HAP-1 (cell line): ENCODE measurements at regions not wholly inside any gene's neighbourhood (a gene's known extent, or its start where the extent isn't known, plus 50 kb on each side); places are given as distances from the start of the nearest gene placed in this dataset.

Experiments
- DNase-seq, 2 experiments: peaks; one replicate each; pipeline ENCODE4 v3.0.0-alpha.2; 2016 to 2020; ENCODE audit warnings: low spot score in 2 of 2
- H3K27me3 ChIP-seq: fragments of 250-450 bp; sonication (Bioruptor Pico); 2 replicates; pipeline ENCODE4 v1.5.1; 2020; ENCODE audit warnings: low read depth, mild to moderate bottlenecking, moderate library complexity
- H3K36me3 ChIP-seq: fragments of 250-450 bp; sonication (Bioruptor Pico); replicated peaks from 2 replicates; pipeline ENCODE4 v1.5.1; 2020; ENCODE audit warnings: mild to moderate bottlenecking
- H3K4me1 ChIP-seq: fragments of 250-450 bp; sonication (Bioruptor Pico); 2 replicates; pipeline ENCODE4 v1.5.1; 2020; ENCODE audit warnings: mild to moderate bottlenecking
- H3K4me3 ChIP-seq: fragments of 250-450 bp; sonication (Bioruptor Pico); 2 replicates; pipeline ENCODE4 v1.5.1; 2020; ENCODE audit warnings: mild to moderate bottlenecking, moderate library complexity
- H3K9me3 ChIP-seq: fragments of 250-450 bp; sonication (Bioruptor Pico); 2 replicates; pipeline ENCODE4 v1.5.1; 2020; ENCODE audit warnings: mild to moderate bottlenecking, moderate library complexity
- in situ Hi-C: fragments of 300-500 bp; cut with MboI; formaldehyde crosslinking; loops from 3 replicates; pipeline ENCODE4 v1.14.3; 2020; ENCODE audit warnings: low sequenced_read_pairs, inconsistent platforms, mixed read lengths

DNA sequence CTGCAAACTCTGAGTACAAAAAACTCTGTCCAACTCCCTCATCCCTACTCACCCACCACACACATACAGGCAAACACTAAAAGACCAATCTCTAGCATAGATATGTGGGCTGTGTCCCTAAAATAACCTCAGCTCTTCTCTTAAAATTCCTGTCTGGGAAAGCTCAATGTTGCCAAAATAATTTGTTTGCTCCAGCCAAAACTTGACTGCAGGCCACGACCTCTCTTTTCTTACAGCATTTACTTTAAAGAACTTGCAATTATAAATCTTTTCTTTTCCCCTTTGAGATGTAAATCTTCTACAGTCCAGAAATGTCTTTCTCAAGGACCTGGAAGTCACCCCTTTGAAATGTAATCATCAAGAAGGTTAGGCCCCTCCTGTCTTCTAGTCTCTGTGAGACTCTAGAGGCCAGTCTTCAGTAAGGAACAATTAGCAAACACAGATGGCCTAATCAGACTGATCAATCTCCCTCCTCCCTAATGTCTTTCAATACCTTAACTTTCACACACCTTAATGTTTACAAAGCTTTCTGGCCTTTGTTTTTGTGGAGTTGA, 483.6 kb upstream of the RGS18 start:
- H3K9me3 ChIP-seq, result no peaks in the 10 kb centered on the region
- peaks cover 8% of the 10 kb centered on the region for H3K4me1 ChIP-seq
- in situ Hi-C loops, result no loop called here
- DNase-seq, result peak in 1 of 2 experiments; percentile 48
- no peaks in the 10 kb centered on the region for H3K27me3 ChIP-seq
- H3K4me3 ChIP-seq, result no peak overlapping the region
- no peaks in the 10 kb centered on the region for H3K36me3 ChIP-seq

DNA sequence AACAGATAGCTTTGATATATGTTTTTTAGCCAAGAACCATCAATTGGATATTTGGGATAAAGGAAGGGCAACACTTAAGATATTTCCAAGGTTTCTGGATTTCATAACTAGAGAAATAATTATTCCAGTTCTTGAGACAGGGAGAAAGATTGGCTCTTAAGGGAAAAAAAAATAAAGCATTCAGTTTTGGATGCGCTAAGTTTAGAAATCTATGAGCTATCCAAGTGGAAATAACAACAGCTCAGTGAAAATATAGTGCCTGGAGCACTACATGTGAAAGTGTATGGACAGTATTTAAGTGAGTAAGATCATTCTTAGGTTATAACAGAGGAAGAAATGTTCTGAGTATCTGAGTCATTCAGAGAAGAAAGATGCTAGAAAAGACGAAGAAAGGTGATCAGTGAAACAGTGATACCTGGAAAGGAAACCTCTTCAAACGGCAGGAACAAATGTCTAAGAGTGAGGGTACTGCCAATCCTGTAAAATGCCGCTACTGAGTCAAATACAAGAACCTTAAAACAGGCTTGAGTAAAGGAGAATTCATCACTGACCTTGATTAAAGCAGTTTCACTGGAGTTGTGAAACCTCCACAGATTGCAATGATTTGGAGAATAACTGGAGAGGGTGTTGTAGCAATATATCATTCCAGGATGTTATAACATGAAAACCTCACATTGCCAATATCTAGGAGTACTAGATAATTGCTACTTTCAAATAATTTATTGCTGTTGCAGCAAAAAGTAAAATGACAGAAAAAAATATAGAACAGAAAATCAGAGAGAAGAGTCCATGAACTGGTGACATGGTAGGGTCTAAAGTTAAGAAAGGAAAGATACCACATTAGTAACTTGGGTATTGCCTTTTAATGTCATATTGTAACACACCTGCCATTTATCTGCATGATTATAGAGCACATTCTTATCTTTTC, 482.1 kb upstream of the RGS18 start:
- Histone ChIP-seq H3K27me3 (no peaks in the 10 kb centered on the region), H3K9me3 (no peaks in the 10 kb centered on the region), H3K4me1 (peaks cover 8% of the 10 kb centered on the region), H3K4me3 (no peak overlapping the region), H3K36me3 (no peaks in the 10 kb centered on the region)
- in situ Hi-C loops, result no loop called here
- DNase-seq, result no peak

DNA sequence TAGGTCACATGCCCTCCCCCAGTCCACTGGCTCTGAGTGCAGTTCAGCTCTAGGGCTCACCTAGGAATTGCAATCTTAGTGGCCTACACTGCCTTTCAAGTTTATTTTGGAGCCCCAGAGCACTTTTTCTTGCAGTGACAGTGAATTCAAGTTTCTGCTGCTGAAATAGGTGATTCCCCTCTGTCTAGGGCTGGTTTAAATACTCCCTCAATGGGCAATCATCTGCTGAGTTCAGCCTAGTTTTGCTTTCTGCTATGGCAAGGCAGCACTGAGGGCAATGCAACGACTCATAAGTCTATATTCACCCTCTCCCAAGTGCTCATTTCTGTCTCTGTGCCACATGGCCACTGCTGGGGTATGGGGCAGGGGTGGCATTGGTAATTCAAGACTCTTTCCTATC, 472.6 kb upstream of the RGS18 start:
- Histone ChIP-seq H3K36me3 (no peaks in the 10 kb centered on the region), H3K9me3 (no peaks in the 10 kb centered on the region), H3K4me1 (no peaks in the 10 kb centered on the region), H3K27me3 (no peaks in the 10 kb centered on the region), H3K4me3 (no peak overlapping the region)
- in situ Hi-C loops, result no loop called here
- no peak for DNase-seq

DNA sequence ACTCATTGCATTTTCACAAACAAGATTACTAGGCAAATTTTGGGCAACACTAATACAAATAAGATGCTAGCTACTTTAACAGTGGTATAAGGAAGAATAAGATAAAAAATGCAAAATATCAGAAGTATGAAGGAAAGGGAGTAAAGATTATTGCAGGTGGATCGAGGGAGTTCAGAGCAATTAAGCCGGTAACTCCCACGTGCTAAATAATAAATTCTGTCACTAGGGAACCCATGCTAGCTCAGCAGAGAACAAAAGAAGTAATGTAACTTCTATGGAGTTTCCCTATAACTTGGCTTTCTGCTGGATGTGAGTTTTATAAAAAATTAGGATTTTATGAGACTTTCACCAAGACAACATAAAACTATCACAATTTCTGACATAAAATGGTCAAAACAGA, 470.5 kb upstream of the RGS18 start:
- H3K9me3 ChIP-seq, result no peaks in the 10 kb centered on the region
- no peaks in the 10 kb centered on the region for H3K4me1 ChIP-seq
- no peak for DNase-seq
- H3K27me3 ChIP-seq, result no peaks in the 10 kb centered on the region
- in situ Hi-C loops, result no loop called here
- H3K4me3 ChIP-seq, result no peak overlapping the region
- H3K36me3 ChIP-seq, result no peaks in the 10 kb centered on the region

DNA sequence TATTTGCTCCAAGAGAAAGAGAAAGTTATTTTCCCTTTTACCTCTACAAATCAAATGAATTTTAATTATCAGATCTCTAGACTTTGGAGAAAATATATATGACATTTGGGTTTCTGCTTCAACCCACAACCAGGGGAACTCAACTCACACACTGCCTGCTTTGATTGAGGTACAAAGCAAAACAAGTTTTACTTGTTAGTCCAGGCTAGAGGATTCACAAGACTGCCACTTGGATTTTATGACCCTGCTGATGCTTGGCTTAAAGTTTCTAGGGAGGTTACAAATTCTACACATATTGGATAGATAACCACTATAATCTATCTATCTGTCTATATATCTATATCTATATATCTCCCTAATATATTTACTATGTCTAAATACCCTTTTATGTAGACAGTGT, 467.3 kb upstream of the RGS18 start:
- DNase-seq, result no peak
- Histone ChIP-seq H3K27me3 (no peaks in the 10 kb centered on the region), H3K4me1 (peaks cover 8% of the 10 kb centered on the region), H3K36me3 (no peaks in the 10 kb centered on the region), H3K4me3 (no peak overlapping the region), H3K9me3 (no peaks in the 10 kb centered on the region)
- in situ Hi-C loops, result no loop called here

DNA sequence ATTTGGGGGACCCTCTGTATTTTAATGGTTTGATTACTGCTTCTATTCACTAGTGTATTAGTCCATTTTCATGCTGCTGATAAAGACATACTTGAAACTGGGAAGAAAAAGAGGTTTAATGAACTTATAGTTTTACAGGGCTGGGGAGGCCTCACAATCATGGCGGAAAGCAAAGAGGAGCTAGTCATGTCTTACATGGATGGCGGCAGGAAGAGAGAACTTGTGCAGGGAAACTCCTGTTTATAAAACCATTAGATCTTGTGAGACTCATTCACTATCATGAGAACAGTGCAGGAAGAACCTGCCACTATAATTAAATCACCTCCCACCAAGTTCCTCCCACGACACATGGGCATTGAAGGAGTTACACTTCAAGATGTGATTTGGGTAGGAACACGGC, 464.5 kb upstream of the RGS18 start:
- Histone ChIP-seq H3K27me3 (no peaks in the 10 kb centered on the region), H3K4me3 (no peak overlapping the region), H3K4me1 (peaks cover 8% of the 10 kb centered on the region), H3K36me3 (no peaks in the 10 kb centered on the region), H3K9me3 (no peaks in the 10 kb centered on the region)
- in situ Hi-C loops, result no loop called here
- DNase-seq, result no peak

DNA sequence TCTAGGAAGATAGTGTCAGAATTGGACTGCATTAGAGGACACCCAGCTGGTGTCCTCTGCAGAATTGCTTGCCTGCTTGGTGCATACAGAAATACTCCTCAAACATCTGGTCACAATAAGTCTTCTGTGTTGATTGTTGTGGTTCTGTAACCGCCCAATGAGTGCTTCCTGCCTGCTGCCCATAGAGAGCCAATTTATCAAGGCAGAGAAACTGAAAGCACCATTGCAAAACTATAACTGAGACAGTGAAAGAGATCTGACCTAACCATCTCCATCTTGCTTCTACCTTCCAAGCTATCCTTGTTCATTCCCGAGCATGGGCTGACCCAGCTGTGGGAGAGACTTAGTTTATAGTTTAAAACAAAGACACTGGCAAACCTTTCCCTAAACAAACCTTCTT, 462.4 kb upstream of the RGS18 start:
- in situ Hi-C loops, result no loop called here
- DNase-seq, result no peak
- no peaks in the 10 kb centered on the region for H3K36me3 ChIP-seq

DNA sequence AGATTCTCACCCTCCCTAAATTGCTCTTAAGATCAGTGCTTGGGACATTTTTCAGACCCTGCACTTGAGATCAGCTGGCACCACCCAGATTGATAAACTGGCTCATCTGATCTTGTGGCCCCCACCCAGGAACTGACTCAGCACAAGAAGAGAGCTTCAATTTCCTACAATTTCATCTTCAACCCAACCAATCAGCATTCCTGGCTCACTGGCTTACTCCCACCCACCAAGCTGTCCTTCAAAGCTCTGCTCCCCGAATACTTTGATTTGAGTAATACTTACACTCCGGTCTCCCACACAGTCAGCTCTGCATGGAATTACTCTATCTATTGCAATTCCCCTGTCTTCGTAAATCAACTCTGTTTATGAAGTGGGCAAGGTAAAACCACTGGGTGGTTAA, 461.9 kb upstream of the RGS18 start:
- H3K27me3 ChIP-seq, result no peaks in the 10 kb centered on the region
- no peaks in the 10 kb centered on the region for H3K36me3 ChIP-seq
- no peak overlapping the region for H3K4me3 ChIP-seq
- in situ Hi-C loops, result no loop called here
- DNase-seq, result no peak
- no peaks in the 10 kb centered on the region for H3K9me3 ChIP-seq
- H3K4me1 ChIP-seq, result peaks cover 8% of the 10 kb centered on the region

More for the DNA sequence above, 462.4 kb upstream of the RGS18 start:
- Histone ChIP-seq H3K4me3 (no peak overlapping the region), H3K9me3 (no peaks in the 10 kb centered on the region), H3K4me1 (peaks cover 8% of the 10 kb centered on the region), H3K27me3 (no peaks in the 10 kb centered on the region)

DNA sequence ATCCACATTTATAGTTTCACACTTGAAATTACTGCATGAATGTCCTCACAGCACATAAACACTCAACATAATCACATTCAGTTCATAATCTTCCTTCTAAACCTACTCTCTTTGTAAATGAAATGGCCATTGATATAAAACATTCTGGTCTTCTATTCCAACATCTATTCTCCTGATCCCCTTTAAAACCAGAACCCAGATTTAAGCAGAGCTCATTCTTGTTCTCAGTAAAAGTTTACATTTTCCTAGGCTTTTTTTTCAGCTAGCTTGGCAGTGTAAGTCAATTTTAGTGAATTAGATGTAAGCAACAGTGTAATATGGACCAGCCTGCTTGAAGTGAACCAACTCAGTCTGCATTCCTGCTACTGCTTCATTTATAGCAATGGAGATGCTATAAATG, 460.7 kb upstream of the RGS18 start:
- no peaks in the 10 kb centered on the region for H3K36me3 ChIP-seq
- no peak overlapping the region for H3K4me3 ChIP-seq
- no peaks in the 10 kb centered on the region for H3K9me3 ChIP-seq
- DNase-seq, result no peak
- H3K27me3 ChIP-seq, result no peaks in the 10 kb centered on the region
- in situ Hi-C loops, result no loop called here
- H3K4me1 ChIP-seq, result peaks cover 8% of the 10 kb centered on the region

DNA sequence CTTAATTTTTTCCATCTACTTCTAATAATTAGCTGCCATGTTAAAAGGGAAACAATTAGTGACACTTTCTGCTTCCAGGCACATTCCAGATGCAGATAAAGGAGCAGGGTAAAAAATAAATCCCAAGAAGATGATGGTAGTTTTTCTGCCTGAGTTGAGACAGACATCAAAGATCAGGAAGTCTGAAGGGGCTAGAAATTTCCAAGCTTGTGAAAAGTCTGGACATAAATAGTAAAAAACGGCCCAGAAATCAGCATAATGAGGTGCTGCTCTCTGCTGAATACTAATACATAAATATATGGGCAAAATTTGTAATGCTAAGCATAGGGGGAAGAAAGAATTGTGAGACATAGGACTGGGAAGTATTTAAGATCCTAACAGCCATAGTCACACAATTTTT, 460.0 kb upstream of the RGS18 start:
- Histone ChIP-seq H3K27me3 (no peaks in the 10 kb centered on the region), H3K36me3 (no peaks in the 10 kb centered on the region), H3K4me3 (no peak overlapping the region), H3K9me3 (no peaks in the 10 kb centered on the region), H3K4me1 (peaks cover 8% of the 10 kb centered on the region)
- DNase-seq, result no peak
- in situ Hi-C loops, result no loop called here

DNA sequence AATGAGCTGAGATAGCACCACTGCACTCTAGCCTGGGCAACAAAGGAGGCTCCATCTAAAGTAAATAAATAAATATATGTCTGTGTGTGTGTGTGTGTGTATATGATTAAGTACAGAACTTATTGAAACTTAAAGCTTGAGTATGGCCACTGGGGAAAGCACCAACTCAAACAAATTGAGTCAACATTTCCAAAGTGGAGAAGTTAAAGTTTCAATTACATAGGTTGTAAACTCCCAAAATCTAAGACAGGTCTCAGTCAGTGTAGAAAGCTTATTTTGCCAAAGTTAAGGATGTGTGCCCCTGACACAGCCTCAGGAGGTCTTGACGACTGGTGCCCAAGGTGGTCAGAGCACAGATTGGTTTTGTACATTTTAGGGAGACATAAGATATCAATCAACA, 458.9 kb upstream of the RGS18 start:
- in situ Hi-C loops, result no loop called here
- DNase-seq, result no peak
- no peaks in the 10 kb centered on the region for H3K27me3 ChIP-seq
- H3K4me1 ChIP-seq, result peaks cover 8% of the 10 kb centered on the region
- H3K36me3 ChIP-seq, result no peaks in the 10 kb centered on the region
- no peak overlapping the region for H3K4me3 ChIP-seq
- no peaks in the 10 kb centered on the region for H3K9me3 ChIP-seq

DNA sequence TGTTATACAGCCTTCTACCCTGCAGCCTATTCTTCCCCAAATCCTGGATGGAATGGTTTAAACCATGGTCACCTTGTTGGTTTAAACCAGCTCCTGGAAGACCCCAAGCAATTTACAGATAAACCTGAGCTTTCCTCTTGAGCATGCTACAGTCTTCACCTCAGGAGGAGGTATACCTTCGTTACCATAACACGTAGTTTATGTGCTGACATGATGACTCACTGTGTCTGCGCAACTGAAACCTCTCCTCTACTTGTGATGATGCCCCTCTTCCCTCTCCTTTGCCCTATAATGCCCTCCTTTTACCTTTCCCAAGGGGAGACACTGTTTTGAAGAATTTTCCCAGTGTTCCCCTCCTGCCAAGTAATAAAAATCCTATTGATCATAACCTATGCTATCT, 457.3 kb upstream of the RGS18 start:
- in situ Hi-C loops, result no loop called here

DNA sequence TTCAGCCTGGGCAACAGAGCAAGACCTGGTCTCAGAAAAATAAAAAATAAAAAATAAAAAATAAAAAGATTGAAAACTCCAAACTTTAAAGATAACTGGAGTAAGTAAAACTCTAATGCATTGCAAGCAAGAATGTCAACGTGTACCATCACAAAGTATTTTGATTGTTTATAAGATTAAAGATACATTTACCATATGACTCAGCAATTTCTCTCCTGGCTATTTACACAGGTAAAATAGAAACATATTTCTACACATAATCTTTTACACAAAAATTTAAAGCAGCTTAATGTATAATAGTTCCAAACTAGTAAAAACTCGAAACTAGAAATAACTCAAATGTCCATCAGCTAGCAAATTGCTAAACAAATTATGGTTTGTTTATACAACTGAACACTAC, 456.1 kb upstream of the RGS18 start:
- no peak for DNase-seq
- in situ Hi-C loops, result no loop called here
- H3K36me3 ChIP-seq, result no peaks in the 10 kb centered on the region

More for the DNA sequence above, 457.3 kb upstream of the RGS18 start:
- Histone ChIP-seq H3K4me3 (no peak overlapping the region), H3K9me3 (no peaks in the 10 kb centered on the region), H3K36me3 (no peaks in the 10 kb centered on the region), H3K4me1 (no peaks in the 10 kb centered on the region), H3K27me3 (no peaks in the 10 kb centered on the region)
- no peak for DNase-seq

DNA sequence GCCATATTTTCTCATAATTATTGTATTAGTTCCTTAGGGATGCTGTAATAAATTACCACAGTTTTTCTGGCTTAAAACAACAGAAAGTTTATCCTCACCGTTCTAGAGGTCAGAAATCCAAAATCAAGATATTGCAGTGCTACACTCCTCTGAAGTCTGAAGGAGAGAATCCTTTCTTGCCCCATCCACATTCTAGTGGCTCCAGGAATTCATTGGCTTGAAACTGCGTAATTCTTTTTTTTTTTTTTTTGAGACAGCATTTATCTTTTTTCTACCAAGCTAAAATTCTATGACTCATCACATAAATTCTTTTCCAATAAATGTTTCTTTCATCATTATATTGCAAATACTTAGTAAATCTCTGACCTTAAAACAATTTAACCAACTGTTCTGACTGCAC, 451.0 kb upstream of the RGS18 start:
- no peak for DNase-seq
- Histone ChIP-seq H3K4me3 (no peak overlapping the region), H3K4me1 (no peaks in the 10 kb centered on the region), H3K36me3 (no peaks in the 10 kb centered on the region), H3K9me3 (no peaks in the 10 kb centered on the region), H3K27me3 (no peaks in the 10 kb centered on the region)
- in situ Hi-C loops, result no loop called here

More for the DNA sequence above, 456.1 kb upstream of the RGS18 start:
- no peaks in the 10 kb centered on the region for H3K9me3 ChIP-seq
- H3K4me1 ChIP-seq, result no peaks in the 10 kb centered on the region
- no peak overlapping the region for H3K4me3 ChIP-seq
- no peaks in the 10 kb centered on the region for H3K27me3 ChIP-seq
